PC-9 (cell line): ENCODE measurements at regions not wholly inside any gene's neighbourhood (a gene's known extent, or its start where the extent isn't known, plus 50 kb on each side); places are given as distances from the start of the nearest gene placed in this dataset.
A peak's percentile ranks its signal among the peaks of the same experiment; 100 is the strongest.

Source experiments
- BruUV-seq: library from RNA; stranded (reverse); fragments of 400-500 nt; replicated peaks from 2 replicates; lab custom pipeline; 2021; lab: Mats Ljungman, UMichigan
- CTCF ChIA-PET: fragments of 300-600 bp; sonication (Branson Sonifier 250); formaldehyde crosslinking; loops from one replicate; lab custom pipeline; 2022; ENCODE audit warnings: antibody characterized with exemption; lab: Charles Lee
- POLR2A ChIA-PET: fragments of 300-600 bp; sonication (Branson Sonifier 250); formaldehyde crosslinking; loops from one replicate; lab custom pipeline; 2022; ENCODE audit warnings: antibody characterized with exemption; ENCODE audit not compliant: unreplicated experiment; lab: Charles Lee
- DNase-seq, 2 experiments: peaks; one replicate each; pipeline versions ENCODE4 v3.0.0 to v3.0.0-alpha.2; 2015 to 2022; ENCODE audit warnings: mixed read lengths in 1 of 2
- H2AFZ ChIP-seq: fragments of 200-600 bp; sonication (generic); 2 replicates; pipeline ENCODE4 v1.8.1; 2017; ENCODE audit warnings: antibody characterized with exemption
- H3F3A ChIP-seq: fragments of 200-600 bp; sonication (generic); 2 replicates; pipeline ENCODE4 v1.8.1; 2017; ENCODE audit warnings: antibody characterized with exemption, mild to moderate bottlenecking, low read depth; ENCODE audit not compliant: insufficient read depth
- H3K27ac ChIP-seq: fragments of 200-600 bp; sonication (generic); 2 replicates; pipeline ENCODE4 v1.6.1; 2016; ENCODE audit warnings: mixed run types
- H3K27me3 ChIP-seq: fragments of 200-600 bp; sonication (generic); 2 replicates; pipeline ENCODE4 v1.6.1; 2016; ENCODE audit warnings: low read depth, mixed run types; ENCODE audit not compliant: insufficient read depth
- H3K36me3 ChIP-seq: fragments of 200-600 bp; sonication (generic); 2 replicates; pipeline ENCODE4 v1.6.1; 2016; ENCODE audit warnings: low read depth, mixed run types
- H3K4me1 ChIP-seq: fragments of 200-600 bp; sonication (generic); replicated peaks from 2 replicates; pipeline ENCODE4 v1.6.1; 2016; ENCODE audit warnings: mixed run types; ENCODE audit not compliant: insufficient read depth
- H3K4me2 ChIP-seq: fragments of 200-600 bp; sonication (generic); 2 replicates; pipeline ENCODE4 v1.6.1; 2017; ENCODE audit warnings: mixed run types
- H3K4me3 ChIP-seq: fragments of 200-600 bp; sonication (generic); 2 replicates; pipeline ENCODE4 v1.6.1; 2016; ENCODE audit warnings: mixed run types
- H3K79me2 ChIP-seq: fragments of 200-600 bp; sonication (generic); 2 replicates; pipeline ENCODE4 v1.6.1; 2017; ENCODE audit warnings: low read depth, mixed run types
- H3K9me2 ChIP-seq: fragments of 200-600 bp; sonication (generic); 2 replicates; pipeline ENCODE4 v1.8.1; 2017; ENCODE audit warnings: mild to moderate bottlenecking; ENCODE audit not compliant: insufficient read depth
- H3K9me3 ChIP-seq: fragments of 200-600 bp; sonication (generic); 2 replicates; pipeline ENCODE4 v1.8.1; 2016; ENCODE audit warnings: low read depth; ENCODE audit not compliant: insufficient read depth
- H4K20me1 ChIP-seq: fragments of 200-600 bp; sonication (generic); 2 replicates; pipeline ENCODE4 v1.8.1; 2017; ENCODE audit not compliant: insufficient read depth
- CTCF ChIP-seq: fragments of 200-600 bp; sonication (generic); conservative IDR thresholded peaks from 2 replicates; pipeline ENCODE4 v1.6.1; 2017; ENCODE audit warnings: mixed run types, antibody characterized with exemption, mild to moderate bottlenecking, moderate library complexity
- EZH2 ChIP-seq: fragments of 200-600 bp; sonication (generic); IDR thresholded peaks from 2 replicates; pipeline ENCODE4 v1.8.0; 2017; ENCODE audit warnings: antibody characterized with exemption, low read depth
- intact Hi-C: fragments of 100-400 bp; cut with micrococcal nuclease; formaldehyde crosslinking; loops from one replicate; pipeline ENCODE4 v1.10.0; 2022; ENCODE audit not compliant: unreplicated experiment

DNA sequence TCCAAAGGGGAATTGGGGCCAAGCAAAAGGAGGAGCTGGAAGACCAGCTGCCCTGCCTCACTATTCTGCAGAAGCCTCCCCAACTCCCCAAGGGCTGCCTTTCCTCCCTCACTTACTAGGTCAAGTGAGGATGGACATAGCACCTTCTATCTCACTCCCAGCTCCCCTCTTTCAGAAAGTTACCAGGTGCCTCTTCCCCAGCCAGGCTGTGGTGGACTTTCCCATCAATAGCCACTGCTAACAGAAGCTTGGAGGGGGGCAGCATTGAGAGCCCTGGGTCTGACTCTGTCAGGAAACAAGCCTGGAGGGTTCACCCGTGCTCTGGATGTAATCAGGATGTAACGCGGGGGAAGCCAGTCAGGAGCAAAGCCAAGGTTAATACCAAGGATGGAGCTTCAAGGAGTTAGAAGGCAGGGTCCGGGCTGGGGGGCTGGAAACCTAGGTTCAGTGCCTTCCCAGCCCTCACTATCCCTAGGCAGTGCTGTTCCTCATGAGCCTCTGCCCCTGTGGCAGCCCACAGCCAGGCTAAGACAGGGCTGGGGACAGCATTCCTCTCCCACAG, 127.8 kb upstream of the NGF start:
- peaks cover 29% of the 10 kb centered on the region for H3F3A ChIP-seq
- no peaks in the 10 kb centered on the region for H4K20me1 ChIP-seq
- H3K9me2 ChIP-seq, result no peaks in the 10 kb centered on the region
- H2AFZ ChIP-seq, result no peak overlapping the region
- no TSS peak for BruUV-seq
- H3K9me3 ChIP-seq, result no peaks in the 10 kb centered on the region
- no peak for TF ChIP-seq EZH2
- no peak for TF ChIP-seq CTCF
- H3K79me2 ChIP-seq, result no peaks in the 10 kb centered on the region
- H3K27me3 ChIP-seq, result no peaks in the 10 kb centered on the region
- no peak overlapping the region for H3K27ac ChIP-seq
- H3K36me3 ChIP-seq, result no peaks in the 10 kb centered on the region
- H3K4me3 ChIP-seq, result no peak overlapping the region
- POLR2A ChIA-PET, result no interaction called here
- no peak for DNase-seq
- peaks cover 52% of the 10 kb centered on the region for H3K4me1 ChIP-seq
- CTCF ChIA-PET, result interaction anchor here (0.5 to 0.7 kb wide), 2 partner anchors 154 to 165 kb away, joined by 3 to 4 read pairs; no protein-coding TSS in a partner anchor
- no peak overlapping the region for H3K4me2 ChIP-seq
- intact Hi-C loops, result no loop called here

GRCh38 chr1:115463347-115463746, 125.3 kb upstream of the NGF start:
- no peaks in the 10 kb centered on the region for H3K27me3 ChIP-seq
- TF ChIP-seq EZH2 (no peak), CTCF (peak; percentile 87)
- no peak overlapping the region for H2AFZ ChIP-seq
- peaks cover 50% of the 10 kb centered on the region for H3K4me1 ChIP-seq
- ChIA-PET POLR2A (interaction anchor here (0.5 kb wide), 1 partner anchor 295 kb away, joined by 4 read pairs; no protein-coding TSS in a partner anchor), CTCF (interaction anchor here (0.6 to 1.2 kb wide), 6 partner anchors 107 to 321 kb away, joined by 3 to 9 read pairs (median 4); no protein-coding TSS in a partner anchor)
- peak in 1 of 2 experiments; percentile 56 for DNase-seq
- no peaks in the 10 kb centered on the region for H3K9me3 ChIP-seq
- no peaks in the 10 kb centered on the region for H3K79me2 ChIP-seq
- no TSS peak for BruUV-seq
- H3K9me2 ChIP-seq, result no peaks in the 10 kb centered on the region
- H4K20me1 ChIP-seq, result no peaks in the 10 kb centered on the region
- intact Hi-C loops, result loop anchor here (1.0 to 2.0 kb wide), 6 partner anchors 37 to 485 kb away; no protein-coding TSS in a partner anchor
- H3K27ac ChIP-seq, result no peak overlapping the region
- H3F3A ChIP-seq, result peaks cover 17% of the 10 kb centered on the region
- H3K36me3 ChIP-seq, result no peaks in the 10 kb centered on the region
- H3K4me3 ChIP-seq, result no peak overlapping the region
- H3K4me2 ChIP-seq, result no peak overlapping the region; the same call in 1 of the 2 replicates

DNA sequence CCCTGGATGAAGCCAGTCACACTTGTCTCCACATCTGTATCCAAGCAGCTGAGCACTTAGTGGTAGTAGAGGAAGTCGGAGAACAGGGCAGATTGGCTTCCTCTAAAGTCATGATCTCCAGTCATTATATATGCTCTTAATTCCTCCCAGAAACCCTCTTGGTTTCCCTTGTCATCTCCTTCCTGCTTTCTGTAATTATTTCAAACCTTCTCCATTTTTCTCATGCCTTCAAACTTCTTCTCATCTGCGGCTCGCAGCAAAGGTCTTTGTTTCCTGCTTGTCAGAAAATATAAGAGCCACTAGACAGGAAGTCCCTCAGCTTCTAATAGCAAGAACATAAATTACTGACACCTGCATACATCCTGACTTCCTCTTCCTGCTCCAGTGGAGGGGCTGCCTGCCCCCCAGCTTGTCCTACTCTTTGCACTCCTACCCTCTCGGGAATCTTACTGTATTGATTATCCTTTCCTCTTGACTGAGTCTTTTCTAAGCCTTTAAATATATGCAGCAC, 124.6 kb upstream of the NGF start:
- ChIA-PET POLR2A (no interaction called here), CTCF (interaction anchor here (1.2 kb wide), 1 partner anchor 106 kb away, joined by 4 read pairs; no protein-coding TSS in a partner anchor)
- intact Hi-C loops, result loop anchor here (1.0 to 2.0 kb wide), 6 partner anchors 36 to 484 kb away; no protein-coding TSS in a partner anchor

More for the DNA sequence above, 124.6 kb upstream of the NGF start:
- H4K20me1 ChIP-seq, result no peaks in the 10 kb centered on the region
- no peak for DNase-seq
- H3K27me3 ChIP-seq, result no peaks in the 10 kb centered on the region
- H3F3A ChIP-seq, result peaks cover 18% of the 10 kb centered on the region
- no peak overlapping the region for H2AFZ ChIP-seq
- no TSS peak for BruUV-seq
- H3K27ac ChIP-seq, result no peak overlapping the region
- no peak for TF ChIP-seq EZH2
- TF ChIP-seq CTCF, result no peak
- no peak overlapping the region for H3K4me3 ChIP-seq
- no peaks in the 10 kb centered on the region for H3K9me3 ChIP-seq
- H3K36me3 ChIP-seq, result no peaks in the 10 kb centered on the region
- no peak overlapping the region; the same call in 1 of the 2 replicates for H3K4me2 ChIP-seq
- peaks cover 50% of the 10 kb centered on the region for H3K4me1 ChIP-seq
- no peaks in the 10 kb centered on the region for H3K9me2 ChIP-seq
- no peaks in the 10 kb centered on the region for H3K79me2 ChIP-seq
